Fibroblast of the aortic adventitia (primary cell): ENCODE measurements at regions not wholly inside any gene's neighbourhood (a gene's known extent, or its start where the extent isn't known, plus 50 kb on each side); places are given as distances from the start of the nearest gene placed in this dataset. TPM values are rescaled to one million over a fixed set of nuclear protein-coding genes. Genes with fewer than 3 reads are reported as not detected.
"Not testable (repeated sequence)": the region's sequence is repeated elsewhere in the genome, so short reads cannot be mapped to it uniquely, and the experiment has no call there.

Experiments used
- DNase-seq: peaks from one replicate; pipeline ENCODE4 v3.0.0-alpha.2; 2010; ENCODE audit warnings: low read depth
- H3K4me3 ChIP-seq: 2 replicates; pipeline ENCODE4 v1.5.1; 2011; ENCODE audit warnings: low read depth, mild to moderate bottlenecking, control low read depth, low read length, moderate library complexity
- small RNA-seq: library from RNA; depleted of rRNA; stranded (forward); fragments of <200 nt; gene quantifications from one replicate; pipeline ENCODE3, GENCODE V24; 2012

DNA sequence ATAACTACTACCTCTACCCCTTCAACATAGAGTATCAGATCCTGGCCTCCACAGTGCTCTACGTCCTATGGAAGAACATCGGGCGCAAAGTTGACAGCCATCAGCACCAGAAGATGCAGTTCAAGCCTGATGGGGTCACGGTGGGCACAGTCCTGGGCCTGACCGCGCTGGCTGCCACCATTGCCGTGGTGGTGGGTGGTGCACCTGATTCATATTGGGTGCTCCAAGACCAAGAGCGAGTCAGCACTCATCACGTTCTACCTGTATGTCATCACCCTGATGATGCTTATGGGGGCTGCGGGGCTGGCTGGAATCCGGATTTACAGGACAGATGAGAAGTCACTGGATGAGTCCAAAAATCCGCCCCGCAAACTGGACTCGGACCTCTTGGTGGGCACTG is 846.4 kb downstream of the RPIA start:
- not testable (repeated sequence) for DNase-seq

DNA sequence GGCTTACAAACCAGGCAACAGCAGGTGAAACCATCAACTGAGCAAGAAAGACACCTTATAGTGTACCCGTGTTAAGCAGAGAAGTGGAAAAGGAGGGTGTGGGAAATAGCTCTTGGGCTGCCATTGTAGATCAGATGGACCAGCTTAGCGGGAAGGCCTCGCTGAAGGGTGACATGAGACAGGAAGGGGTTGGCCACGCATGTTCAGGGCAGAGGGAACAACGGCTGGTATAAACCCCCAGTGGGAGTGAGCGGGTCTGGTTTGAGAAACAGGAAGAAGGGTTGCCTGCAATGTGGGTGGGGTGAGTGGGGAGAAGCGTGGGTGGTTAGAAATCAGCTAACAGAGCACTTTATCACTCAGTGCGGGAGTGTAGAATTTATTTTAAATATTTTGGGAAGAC is 852.6 kb downstream of the RPIA start:
- not testable (repeated sequence) for H3K4me3 ChIP-seq, DNase-seq

More for the DNA sequence above, 846.4 kb downstream of the RPIA start:
- H3K4me3 ChIP-seq = not testable (repeated sequence)

DNA sequence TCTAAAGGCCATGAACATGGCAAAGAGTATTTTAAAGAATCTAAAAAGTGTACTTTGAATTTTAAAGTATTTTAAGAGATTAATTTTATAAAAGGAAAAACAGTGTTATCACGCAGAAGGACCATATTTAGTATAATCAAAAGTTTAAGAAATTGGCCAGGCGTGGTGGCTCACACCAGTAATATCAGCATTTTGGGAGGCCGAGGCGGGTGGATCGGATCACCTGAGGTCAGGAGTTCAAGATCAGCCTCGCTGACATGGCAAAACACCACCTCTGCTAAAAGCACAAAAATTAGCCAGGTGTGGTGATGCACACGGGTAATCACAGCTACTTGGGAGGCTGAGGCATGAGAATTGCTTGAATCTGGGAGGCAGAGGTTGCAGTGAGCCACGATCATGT is 887.7 kb downstream of the RPIA start:
- not testable (repeated sequence) for DNase-seq

DNA sequence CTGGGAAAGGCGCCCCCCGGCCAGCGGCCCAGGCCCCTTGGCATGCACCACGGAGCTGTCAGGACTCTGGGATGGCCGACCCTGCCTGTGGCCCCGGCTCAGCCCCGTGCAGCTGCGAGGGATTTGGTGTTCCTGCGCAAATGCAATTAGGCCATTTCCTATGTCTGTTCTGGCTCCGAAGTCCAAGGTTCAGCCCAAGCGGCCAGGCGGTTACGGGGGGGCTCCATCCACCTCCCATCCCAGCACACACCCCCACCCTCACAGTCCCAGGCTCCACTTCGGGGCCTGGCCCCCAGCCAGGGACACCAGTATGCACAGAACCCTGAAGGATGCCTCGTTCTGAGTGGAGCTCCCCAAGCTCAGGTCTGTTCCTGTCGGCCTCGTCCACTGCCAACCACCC is 891.3 kb downstream of the RPIA start:
- H3K4me3 ChIP-seq = not testable (repeated sequence)
- peak; percentile 36 for DNase-seq

More for the DNA sequence above, 887.7 kb downstream of the RPIA start:
- not testable (repeated sequence) for H3K4me3 ChIP-seq

DNA sequence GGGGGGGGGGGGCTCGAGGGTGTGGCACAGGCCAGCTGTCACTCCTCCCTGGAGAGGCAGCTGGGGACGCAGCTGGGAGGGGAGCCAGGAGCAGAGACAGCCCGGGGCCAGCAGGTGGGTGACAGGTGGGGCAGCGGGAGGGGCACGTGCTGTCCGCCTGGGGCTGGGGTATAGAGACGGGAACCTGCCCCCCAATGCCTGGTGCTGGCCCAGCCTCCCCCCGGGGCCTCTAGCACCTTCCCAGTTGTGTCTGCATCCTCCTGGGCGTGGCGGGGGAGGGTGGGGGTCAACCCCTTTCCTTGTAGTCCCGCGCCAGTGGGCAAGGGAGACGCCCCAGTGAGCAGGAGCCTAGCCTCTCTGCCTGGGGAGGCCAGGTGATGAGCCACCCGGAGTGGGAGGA is 892.6 kb downstream of the RPIA start:
- not testable (repeated sequence) for DNase-seq
- peak overlapping the region; percentile 51 for H3K4me3 ChIP-seq

DNA sequence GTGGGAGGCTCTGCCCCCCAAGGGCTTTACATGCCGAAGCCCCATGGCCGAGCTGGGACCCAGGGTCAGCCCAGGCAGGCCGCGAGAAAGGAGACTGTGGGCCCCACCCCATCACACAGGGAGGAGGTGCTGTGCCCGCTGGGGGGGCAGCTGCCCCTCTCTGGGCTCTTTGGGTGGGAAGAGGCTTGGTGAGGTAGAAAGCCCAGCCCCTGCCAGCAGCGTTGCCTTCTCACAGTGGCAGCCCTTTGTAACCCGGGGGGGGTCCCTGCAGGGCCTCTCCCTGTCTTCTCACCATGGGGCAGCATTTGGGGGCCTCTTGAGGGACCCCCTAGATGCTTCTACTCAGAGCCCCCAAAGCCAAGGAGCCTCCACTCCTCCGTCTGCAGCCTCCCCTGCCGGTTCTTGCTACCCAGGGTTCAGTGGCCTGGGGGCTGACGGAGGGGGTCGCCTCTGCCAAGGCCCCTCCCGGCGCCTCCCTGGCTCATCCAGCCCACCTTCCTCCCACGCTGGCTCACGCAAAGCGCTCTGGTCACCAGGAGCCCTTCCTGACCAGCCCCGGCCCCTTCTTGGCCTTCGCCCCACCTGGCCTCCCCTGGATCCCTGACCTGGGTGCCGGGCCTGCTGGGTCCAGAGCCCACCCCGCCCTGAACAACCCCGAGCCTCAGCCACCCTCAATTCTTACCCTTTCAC is 893.5 kb downstream of the RPIA start:
- not testable (repeated sequence) for DNase-seq
- peak overlapping the region; percentile 61 for H3K4me3 ChIP-seq

DNA sequence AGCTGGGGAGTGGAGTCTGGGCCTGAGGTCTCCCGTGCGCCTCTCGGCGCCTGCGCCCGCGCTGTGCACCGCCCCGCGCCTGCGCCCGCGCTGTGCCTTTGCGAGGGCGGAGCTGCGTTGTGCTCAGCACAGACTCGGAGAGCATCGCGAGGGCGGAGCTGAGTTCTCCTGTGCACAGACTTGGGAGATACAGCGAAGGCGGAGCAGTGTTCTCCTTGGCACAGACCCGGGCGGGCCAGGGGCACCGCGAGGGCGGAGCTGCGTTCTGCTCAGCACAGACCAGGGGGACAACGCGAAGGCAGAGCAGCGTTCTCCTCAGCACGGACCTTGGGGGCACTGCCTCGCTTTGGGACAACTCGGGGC is 894.1 kb downstream of the RPIA start:
- H3K4me3 ChIP-seq = peak overlapping the region; percentile 66
- DNase-seq = peak; percentile 56

DNA sequence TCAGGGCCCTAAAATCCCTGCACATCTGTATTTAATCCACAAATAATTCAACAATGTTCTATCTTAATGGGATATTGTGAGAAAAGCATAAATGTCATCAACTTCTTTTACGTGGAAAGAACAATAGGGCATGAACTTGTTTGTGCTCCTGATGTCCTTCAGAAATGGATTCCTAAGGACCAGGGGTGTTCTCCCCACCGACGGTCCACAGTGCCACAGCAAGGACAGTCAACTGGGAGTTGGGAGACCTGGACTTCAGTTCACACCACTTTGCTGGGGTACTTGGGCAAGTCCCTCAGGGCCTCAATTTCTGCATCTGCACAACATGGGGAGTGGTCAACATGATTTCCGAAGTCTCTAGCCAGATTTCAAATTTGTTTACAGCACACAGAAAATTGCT is 908.4 kb downstream of the RPIA start:
- not testable (repeated sequence) for DNase-seq, H3K4me3 ChIP-seq

DNA sequence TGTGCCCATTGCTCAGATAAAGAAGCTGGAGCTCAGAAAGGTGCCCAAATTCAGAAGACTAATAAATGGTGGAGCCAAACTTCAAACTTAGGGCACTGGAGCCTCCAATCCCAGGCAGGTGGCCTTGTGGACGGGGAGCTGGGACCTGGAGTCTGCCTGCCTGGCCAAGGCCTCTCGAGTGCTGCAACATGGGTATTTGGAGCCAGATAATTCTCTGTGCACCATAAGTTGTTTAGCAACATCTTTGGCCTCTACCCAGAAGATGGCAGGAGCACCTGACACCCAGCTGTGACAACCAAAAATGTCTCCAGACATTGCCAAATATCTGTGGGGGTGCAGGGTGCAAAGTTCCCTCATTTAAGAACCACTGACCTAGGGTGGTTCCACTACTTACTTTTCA is 915.0 kb downstream of the RPIA start:
- DNase-seq, H3K4me3 ChIP-seq: not testable (repeated sequence)

DNA sequence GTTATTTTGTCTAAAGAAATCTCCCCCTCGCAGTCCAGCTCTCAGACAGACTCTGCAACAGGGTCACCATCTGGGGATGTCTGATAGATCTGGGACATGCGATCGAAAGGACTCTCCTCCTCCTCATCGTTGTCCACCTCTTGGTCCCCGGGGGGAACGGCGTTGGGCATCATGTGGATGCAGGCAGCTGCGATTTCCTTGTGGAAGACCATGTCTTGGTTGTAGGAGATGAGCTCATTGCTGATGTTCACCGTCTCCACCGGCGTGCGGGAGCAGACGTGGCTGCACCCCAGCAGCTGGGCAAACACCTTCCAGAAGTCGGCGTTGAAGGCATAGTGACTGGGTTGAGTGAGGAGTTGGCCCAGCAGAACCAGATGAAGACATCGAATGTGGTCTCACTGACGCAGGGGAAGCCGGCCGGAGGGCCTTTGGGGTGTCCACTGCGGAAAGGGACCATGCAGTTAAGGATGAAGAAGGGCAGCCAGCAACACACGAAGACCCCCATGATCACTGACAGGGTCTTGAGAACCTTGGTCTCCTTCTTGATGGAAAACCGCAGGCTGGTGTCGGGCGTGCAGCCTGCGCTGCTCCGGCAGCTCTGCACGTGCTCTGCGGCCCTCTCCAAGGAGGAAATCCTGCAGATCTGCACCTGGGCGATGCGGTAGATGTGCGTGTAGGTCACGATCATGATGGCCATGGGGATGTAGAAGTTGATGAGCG is 918.9 kb downstream of the RPIA start:
- not testable (repeated sequence) for H3K4me3 ChIP-seq, DNase-seq

DNA sequence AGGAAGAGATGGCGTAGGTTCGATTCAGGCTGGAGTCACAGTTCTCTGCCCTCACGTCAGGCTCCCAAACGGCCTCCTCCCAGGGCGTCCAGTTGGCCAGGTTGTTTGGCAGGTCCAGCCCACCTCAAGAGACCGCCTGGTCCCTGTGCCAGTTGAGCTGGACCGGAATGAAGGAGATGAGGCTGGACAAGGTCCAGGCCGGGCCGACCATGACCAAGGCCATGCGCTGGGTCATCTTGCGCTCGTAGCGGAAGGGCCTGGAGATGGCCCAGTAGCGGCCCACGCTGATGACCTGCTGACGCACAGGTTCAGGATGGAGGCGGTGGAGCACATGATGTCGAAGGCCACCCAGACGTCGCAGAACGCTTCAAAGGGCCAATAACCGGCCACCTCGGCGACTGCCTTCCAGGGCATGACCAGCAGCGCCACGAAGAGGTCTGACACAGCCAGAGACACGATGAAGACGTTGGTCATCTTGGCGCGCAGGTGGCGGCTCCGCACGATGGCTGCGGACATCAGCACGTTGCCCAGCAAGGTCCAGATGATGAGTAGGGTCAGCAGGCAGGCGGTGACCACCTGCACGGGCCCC is 919.5 kb downstream of the RPIA start:
- H3K4me3 ChIP-seq, DNase-seq: not testable (repeated sequence)

DNA sequence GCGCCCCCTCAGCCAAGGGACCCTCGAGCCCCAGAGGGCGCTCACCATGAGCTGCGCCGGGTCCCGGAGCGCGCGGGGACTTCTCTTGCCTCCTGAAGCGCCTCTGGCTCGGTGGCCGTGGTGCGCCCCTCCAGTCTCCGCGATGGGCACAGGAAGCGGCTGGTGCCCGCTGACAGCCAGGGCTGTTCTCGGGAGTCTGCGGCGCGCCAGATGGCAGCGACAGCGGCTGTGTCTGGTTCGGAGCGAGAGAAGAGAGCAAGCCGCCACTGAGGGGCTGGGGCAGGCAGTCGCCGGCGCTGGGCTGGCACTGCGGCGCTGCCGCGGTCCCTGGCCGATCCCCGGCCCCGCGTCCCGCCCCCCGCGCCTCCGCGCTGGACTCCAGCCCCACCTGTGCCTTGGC is 920.2 kb downstream of the RPIA start:
- not testable (repeated sequence) for H3K4me3 ChIP-seq, DNase-seq

DNA sequence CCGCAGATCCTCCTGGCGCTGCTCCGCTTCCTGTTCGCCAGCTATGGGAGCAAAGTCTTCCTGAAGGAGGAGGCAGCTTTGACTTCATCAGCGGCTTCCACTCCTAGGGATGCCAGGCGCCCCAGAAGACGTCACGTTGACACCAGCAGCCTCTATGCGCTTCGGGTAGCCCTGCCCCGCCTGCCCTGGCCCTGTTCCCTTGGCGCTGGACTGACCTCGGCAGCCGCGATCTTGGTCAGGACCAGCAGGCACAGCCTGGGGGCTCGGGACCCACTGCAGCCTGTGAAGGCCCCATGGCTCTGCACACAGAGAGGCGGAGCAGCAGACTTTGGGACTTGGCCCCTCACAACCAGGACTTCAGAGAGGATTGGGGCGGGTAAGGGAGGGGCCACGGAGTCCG is 957.8 kb downstream of the RPIA start:
- H3K4me3 ChIP-seq, DNase-seq: not testable (repeated sequence)

DNA sequence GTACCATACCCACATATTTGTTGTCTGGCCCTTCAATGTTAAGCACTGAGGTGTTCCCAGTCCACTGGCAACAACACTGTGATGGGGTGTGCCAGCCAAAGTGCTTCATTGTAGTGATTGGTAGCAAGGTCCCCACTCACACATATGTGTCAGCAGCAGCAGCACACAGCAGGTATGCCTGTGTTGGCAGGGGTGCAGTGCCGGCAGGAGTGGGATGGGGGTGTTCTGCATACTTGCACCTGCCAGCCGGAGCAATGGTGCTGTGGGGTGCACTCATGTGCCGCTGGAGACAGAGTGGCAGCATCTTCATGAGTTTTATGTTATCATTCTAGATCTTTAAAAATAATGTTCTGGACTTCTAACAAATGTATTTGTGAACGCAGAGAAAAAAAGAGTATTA is 987.8 kb downstream of the RPIA start:
- not testable (repeated sequence) for DNase-seq, H3K4me3 ChIP-seq

Small RNA genes in the stretch of these regions (small RNA-seq; reads per million reads assigned to genes)
- not detected for gene RF00001
